ENCODE measurements at regions not wholly inside any gene's neighbourhood (a gene's known extent, or its start where the extent isn't known, plus 50 kb on each side); places are given as distances from the start of the nearest gene placed in this dataset.
"Not testable (repeated sequence)": the region's sequence is repeated elsewhere in the genome, so short reads cannot be mapped to it uniquely, and the experiment has no call there.

- intact Hi-C loops (cut with micrococcal nuclease) = no loop called here
Measured at GRCh38 chr6:28785962-28786679, 137.7 kb downstream of the TRIM27 start.

DNA sequence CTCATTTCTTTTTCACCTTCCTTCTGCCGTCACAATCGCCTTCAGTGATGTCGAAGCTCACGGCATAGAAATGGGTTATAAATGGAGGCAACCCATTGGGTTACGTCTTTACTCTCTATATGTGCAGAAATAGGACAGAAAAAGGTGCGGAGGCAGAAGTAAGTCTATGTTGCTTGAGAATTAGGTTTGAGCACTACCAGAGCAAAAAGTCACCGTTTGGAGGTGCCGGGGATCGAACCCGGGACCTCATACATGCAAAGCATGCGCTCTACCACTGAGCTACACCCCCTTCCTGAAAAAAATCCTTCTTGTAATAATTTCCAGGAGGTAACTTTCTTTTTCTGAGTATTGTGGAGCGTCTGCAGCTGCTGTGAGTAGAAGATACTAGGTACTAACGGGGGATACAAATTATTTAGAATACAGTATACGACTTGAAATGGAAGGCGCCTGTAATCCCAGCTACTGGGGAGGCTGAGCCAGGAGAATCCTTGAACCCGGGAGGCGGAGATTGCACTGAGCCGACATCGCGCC is 134.2 kb downstream of the TRIM27 start:
- intact Hi-C loops (cut with micrococcal nuclease) = no loop called here

GRCh38 chr6:28791002-28791383 is 132.8 kb downstream of the TRIM27 start:
- intact Hi-C loops (cut with micrococcal nuclease) = no loop called here

GRCh38 chr6:28794175-28795002 is 129.4 kb downstream of the TRIM27 start:
- intact Hi-C loops (cut with micrococcal nuclease) = no loop called here

- intact Hi-C loops (cut with micrococcal nuclease) = not testable (repeated sequence)
Measured at GRCh38 chr6:28800647-28801046, 123.1 kb downstream of the TRIM27 start.

- intact Hi-C loops (cut with micrococcal nuclease) = no loop called here
Measured at GRCh38 chr6:28802417-28803336, 121.1 kb downstream of the TRIM27 start.

DNA sequence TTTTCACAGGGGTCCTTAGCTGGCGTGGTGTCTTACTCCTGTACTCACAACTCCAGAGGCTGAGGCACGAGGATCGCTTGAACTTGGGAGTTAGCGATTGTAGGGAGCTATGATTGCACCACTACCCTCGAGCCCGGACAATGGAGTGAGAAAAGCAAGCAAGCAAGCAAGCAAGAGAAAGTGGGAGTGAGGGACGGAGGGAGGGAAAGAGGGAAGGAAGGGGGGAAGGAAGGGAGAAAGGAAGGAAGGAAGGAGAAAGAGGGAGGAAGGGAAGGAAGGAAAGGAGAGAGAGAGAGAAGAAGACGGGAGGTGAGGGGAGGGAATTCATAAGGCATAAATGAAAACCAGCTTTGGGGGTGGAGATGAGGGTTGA is 120.5 kb downstream of the TRIM27 start:
- intact Hi-C loops (cut with micrococcal nuclease) = no loop called here

- intact Hi-C loops (cut with micrococcal nuclease) = no loop called here
Measured at GRCh38 chr6:28807682-28808280, 116.0 kb downstream of the TRIM27 start.

DNA sequence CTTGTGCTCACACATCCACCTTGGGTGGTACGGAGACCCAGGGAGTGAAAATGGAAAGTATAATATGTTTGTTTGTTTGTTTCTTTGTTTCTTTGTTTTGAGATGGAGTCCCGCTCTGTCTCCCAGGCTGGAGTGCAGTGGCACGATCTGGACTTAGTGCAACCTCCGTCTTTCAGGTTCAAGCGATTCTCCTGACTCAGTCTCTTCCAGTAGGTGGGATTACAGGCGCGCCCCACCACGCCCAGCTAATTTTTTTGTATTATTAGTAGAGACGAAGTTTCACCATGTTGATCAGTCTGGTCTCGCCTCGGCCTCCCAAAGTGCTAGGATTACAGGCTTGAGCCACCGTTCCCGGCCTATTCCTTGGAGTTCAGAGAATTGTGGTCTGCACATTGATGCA is 115.4 kb downstream of the TRIM27 start:
- intact Hi-C loops (cut with micrococcal nuclease) = no loop called here

- intact Hi-C loops (cut with micrococcal nuclease) = loop anchor here (5.0 to 10.0 kb wide), 5 partner anchors 33 to 1515 kb away; no protein-coding TSS in a partner anchor
Measured at GRCh38 chr6:28809947-28810658, 113.7 kb downstream of the TRIM27 start.

DNA sequence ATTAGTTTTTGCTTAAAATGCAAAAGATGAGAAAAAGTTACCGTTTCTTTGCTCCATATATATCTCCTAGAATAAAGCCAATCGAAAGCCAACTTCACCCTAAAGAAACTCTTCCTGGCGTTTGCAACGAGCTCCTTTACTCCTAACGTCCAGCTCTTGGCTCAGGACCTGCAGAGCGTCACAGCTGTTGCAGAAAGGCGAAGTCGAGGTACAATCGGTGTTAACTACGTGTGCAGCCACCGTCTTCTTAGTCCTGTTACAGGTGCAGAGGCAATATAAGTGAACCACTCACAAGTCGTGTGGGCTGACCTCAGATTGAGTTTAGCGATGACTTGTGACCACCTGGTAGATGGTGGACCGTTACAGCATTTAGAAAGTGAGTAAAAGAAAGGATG is 113.1 kb downstream of the TRIM27 start:
- intact Hi-C loops (cut with micrococcal nuclease) = loop anchor here (5.0 to 10.0 kb wide), 5 partner anchors 33 to 1516 kb away; no protein-coding TSS in a partner anchor

DNA sequence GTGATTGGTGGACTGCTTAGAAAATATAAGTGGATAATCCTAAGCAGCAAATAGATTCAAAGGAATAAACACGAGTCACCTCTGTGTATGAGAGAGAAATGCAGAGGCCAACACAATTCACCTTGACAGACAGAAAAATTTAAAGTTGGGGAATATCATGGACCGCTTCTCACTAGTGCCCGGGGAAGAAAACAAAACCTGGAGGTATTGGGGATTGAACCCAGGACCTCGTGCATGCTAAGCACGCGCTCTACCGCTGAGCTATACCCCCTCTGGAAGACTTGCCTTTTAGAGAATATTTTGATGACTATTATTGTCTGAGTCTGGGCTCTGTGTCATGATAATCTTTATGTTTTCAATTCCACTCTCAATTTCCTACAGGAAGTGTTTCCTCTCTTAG is 111.9 kb downstream of the TRIM27 start:
- intact Hi-C loops (cut with micrococcal nuclease) = loop anchor here (5.0 to 10.0 kb wide), 5 partner anchors 35 to 1517 kb away; no protein-coding TSS in a partner anchor

- intact Hi-C loops (cut with micrococcal nuclease) = loop anchor here (5.0 to 10.0 kb wide), 5 partner anchors 36 to 1518 kb away; no protein-coding TSS in a partner anchor
Measured at GRCh38 chr6:28812778-28813569, 110.8 kb downstream of the TRIM27 start.

DNA sequence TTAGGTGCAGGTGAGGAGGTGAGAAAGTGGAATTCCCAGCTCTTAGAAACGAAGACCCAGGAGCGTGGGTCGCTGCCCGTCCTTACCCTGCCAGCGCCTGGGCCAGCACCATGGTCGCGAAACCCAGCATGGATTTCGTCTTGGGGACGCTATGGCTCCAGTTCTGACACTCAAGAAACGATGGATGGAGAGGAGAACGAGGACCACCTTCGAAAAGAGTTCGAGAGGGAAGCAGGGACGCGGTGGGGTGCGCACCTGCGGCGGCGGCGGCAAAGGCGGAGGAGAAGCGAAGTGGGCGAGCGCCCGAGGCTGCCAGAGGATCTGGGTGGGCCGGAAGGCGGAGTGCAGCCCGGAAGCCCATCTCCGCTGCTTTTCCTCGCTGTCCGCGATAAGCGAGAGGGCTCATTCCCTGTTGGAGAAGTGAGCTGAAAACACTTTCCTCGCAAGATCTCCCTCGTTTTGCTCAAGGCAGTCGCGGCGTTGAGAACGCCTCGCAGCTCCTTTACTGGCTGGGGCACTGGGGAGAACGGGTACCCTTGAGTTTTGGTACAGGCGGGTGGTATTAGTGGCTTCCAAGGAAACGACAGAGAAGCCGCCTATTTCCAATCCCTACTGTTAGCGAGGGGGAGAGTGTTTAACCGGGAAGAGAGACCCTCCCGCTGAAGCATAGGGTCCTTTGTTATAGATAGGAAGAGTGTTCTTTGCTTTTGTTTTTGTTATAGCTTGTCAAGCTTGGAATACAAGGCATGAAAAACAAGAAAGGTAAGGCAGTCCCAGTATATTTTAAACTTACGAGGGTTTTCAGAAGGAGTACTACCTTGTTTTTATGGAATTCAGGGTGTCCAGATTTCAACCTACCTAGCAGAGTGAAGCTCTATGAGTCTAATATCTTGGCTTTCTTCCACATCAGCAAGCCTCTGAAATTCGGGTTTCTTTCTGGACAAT is 109.5 kb downstream of the TRIM27 start:
- intact Hi-C loops (cut with micrococcal nuclease) = loop anchor here (5.0 to 10.0 kb wide), 5 partner anchors 37 to 1520 kb away; no protein-coding TSS in a partner anchor

- intact Hi-C loops (cut with micrococcal nuclease) = loop anchor here (10.0 kb wide), 3 partner anchors 182 to 1522 kb away; no protein-coding TSS in a partner anchor
Measured at GRCh38 chr6:28816339-28816908, 107.4 kb downstream of the TRIM27 start.

DNA sequence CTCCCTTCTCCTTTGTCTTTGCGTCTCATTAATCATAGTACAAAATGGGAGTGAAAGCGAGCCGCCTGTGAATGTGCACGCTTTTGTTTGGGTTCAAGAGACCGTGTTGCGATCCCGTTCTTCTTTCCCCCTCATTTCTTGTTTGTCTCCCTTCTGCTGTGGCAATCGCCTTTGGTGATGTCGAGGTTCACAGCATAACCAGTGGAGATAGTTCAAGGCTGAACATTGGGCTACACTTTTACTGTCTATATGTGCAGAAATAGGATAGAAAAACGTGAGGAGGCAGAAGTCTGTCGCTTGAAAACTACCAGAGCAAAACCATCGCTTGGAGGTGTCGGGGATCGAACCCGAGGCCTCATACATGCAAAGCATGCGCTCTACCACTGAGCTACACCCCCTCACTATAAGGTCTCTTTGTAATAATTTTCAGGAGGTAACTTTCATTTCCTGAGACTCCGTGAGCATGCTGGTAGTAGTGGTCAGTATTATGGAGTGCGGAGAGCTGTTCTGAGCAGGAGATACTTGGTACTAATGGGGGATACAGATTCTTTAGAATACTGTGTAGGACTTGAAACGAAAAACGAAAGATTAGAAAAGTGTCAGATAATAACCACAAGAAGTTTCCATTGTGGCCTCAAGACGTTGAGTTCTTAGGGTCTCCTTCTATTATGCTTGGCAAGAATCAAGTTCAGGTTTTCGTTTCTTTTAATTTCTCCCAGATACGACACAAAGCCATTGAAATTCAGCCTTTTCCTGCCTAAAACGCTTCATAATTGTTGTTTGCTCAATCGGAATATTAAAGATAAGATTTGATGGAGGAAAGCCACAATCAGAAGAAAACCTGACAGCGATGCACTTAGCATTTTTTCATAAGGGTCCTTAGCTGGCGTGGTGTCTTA is 106.6 kb downstream of the TRIM27 start:
- intact Hi-C loops (cut with micrococcal nuclease) = loop anchor here (10.0 kb wide), 3 partner anchors 182 to 1522 kb away; no protein-coding TSS in a partner anchor

All from T-helper 2 cell treated with Interferon-gamma antibody and Interleukin-4, amounts not matched to agents 100 ng/mL and 5 ng/mL, for 36 hours (primary cell).